Sigmoid colon (tissue), 4 donors: ENCODE measurements at regions not wholly inside any gene's neighbourhood (a gene's known extent, or its start where the extent isn't known, plus 50 kb on each side); places are given as distances from the start of the nearest gene placed in this dataset.

ENCODE experiments used
- EP300 ChIP-seq, 4 donors: sonication (generic); formaldehyde crosslinking; IDR thresholded peaks; one replicate each; pipeline ENCODE4 v1.6.1; 2017; ENCODE audit warnings: antibody characterized with exemption in 4 of 4
- POLR2A ChIP-seq, 2 donors: fragments of 450-650 bp; IDR thresholded peaks; one replicate each; pipeline ENCODE4 v1.6.1; 2016; ENCODE audit warnings: antibody characterized with exemption in 2 of 2, mild to moderate bottlenecking in 2 of 2, moderate library complexity in 2 of 2
- POLR2AphosphoS5 ChIP-seq, 4 donors: sonication (generic); formaldehyde crosslinking; IDR thresholded peaks; one replicate each; pipeline ENCODE4 v1.6.1; 2017; ENCODE audit warnings: antibody characterized with exemption in 4 of 4
- TF ChIP-seq, protein P1 (sequence below), 4 experiments: fragments of 450-650 bp in 3 of 4; fragments of 200-600 bp in 1 of 4; IDR thresholded peaks; one replicate each; pipeline ENCODE4 v1.5.1; 2016 to 2019; ENCODE audit warnings: antibody characterized with exemption in 4 of 4, mild to moderate bottlenecking in 3 of 4, moderate library complexity in 2 of 4

DNA sequence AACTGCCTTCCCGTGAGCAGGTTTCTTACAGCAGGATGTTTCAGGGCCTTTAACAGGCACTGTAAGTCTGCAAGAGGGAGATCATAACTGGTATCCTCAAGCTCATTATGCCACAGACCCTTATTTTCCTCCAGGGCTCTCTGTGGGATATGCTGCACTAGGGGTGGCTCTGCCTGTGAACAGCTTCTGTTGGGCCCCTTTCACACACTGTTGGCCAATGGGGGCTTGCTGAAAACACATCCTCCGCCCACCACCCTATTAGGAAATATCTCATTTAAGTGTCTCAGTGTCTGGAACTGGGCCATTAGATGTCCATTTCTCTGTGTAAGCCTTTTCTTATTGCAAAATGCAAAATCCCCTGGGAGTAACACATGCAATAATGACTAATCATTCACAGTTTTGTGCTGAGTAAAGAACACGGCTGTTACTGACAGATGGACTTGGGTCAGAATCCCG, 414.3 kb upstream of the HS6ST1 start:
- TF ChIP-seq POLR2A (IDR thresholded peaks at IDR 0.05) (no peak), EP300 (IDR thresholded peaks at IDR 0.05) (no peak), POLR2AphosphoS5 (IDR thresholded peaks at IDR 0.05) (peak; percentile 42 to 76 (median 60))
- TF ChIP-seq, protein P1, sequence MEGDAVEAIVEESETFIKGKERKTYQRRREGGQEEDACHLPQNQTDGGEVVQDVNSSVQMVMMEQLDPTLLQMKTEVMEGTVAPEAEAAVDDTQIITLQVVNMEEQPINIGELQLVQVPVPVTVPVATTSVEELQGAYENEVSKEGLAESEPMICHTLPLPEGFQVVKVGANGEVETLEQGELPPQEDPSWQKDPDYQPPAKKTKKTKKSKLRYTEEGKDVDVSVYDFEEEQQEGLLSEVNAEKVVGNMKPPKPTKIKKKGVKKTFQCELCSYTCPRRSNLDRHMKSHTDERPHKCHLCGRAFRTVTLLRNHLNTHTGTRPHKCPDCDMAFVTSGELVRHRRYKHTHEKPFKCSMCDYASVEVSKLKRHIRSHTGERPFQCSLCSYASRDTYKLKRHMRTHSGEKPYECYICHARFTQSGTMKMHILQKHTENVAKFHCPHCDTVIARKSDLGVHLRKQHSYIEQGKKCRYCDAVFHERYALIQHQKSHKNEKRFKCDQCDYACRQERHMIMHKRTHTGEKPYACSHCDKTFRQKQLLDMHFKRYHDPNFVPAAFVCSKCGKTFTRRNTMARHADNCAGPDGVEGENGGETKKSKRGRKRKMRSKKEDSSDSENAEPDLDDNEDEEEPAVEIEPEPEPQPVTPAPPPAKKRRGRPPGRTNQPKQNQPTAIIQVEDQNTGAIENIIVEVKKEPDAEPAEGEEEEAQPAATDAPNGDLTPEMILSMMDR (IDR thresholded peaks at IDR 0.05), result no peak
